Activated CD4-positive, alpha-beta T cell treated with anti-CD3 and anti-CD28 coated beads for 48 hours (primary cell): ENCODE measurements at regions not wholly inside any gene's neighbourhood (a gene's known extent, or its start where the extent isn't known, plus 50 kb on each side); places are given as distances from the start of the nearest gene placed in this dataset.

ENCODE experiments used
- DNase-seq: peaks from one replicate; pipeline ENCODE4 v3.0.0-alpha.2; 2020

- DNase-seq = peak; percentile 74
Observed at GRCh38 chr16:85556456-85557082, 56.6 kb upstream of the GSE1 start.

DNA sequence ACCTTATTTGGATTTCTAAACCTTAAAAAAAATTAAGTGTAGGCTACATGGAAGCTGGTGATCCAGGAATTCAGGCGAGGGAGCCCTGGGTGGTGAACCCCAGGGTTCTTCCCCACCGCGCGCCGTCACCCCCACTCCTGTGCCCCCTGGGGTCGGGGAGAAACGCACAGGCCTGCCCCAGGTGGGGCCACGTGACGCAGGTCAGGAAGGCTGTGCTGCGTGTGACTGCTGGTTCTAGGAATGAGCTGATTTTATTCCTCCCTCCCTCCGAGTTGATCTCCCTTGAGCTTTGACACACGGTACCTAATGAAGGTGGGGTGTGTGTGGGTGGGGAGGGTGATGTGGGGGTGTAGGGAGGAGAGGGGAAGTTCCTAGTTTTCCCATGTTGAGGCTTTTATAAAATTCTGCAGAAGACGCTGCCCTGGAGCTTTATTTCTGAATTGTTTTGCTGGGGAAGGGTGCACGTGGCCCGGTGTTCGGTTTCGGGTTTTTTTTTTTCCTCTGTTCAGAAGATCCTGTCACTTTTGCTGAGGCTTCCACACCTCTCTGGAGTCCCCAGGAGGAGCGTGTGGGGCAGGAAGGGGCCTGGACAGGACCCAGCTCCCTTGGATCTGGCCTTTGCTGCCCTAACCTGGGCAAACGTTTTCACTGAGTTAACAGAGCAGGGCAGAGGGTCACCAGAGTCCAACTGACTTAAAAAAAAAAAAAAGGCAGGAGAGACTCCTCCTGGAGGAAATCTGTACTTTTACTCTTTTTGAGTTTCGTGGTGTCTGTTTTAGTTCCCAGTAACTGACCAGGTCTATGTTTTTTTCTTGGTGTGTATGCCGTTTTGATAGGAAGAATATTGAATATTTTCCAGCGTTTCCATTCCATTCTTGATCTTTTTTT lies 55.8 kb upstream of the GSE1 start:
- DNase-seq = peak; percentile 60

DNA sequence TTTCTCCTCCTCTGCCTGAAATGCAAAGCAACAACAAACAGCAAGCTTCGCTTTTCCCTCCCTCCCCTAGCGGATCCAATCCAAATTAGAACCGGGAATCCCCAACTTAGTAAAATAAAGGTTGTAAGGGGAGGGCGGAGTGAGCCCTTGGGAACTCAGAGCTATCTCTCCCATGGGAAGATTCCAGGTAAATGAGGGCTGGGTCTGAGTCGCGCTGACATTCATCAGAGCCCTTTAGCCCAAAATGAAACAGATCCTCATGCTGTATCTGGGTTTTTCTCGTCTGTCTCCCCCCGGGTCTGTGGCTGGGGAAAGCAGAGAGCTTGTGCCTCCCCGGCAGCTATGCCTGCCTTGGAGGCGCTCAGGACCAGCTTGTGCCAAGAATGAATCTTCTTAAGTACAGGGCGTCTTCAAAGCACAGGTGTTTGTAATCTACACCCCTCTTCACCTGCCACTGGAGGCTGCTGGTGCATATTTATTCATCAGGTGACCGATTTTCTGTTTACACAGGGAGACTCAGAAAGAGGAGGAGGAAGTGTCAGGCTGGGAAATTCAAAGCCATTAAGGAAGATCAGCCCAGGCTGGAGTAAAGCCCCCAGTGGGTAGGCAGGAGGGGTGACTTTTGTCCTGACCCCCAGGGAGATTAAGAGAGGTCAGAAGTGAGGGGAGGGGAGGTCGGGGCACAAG lies 55.0 kb upstream of the GSE1 start:
- no peak for DNase-seq

GRCh38 chr16:85560932-85561247 lies 52.2 kb upstream of the GSE1 start:
- no peak for DNase-seq

GRCh38 chr16:85561248-85562092 lies 51.7 kb upstream of the GSE1 start:
- DNase-seq = no peak

DNA sequence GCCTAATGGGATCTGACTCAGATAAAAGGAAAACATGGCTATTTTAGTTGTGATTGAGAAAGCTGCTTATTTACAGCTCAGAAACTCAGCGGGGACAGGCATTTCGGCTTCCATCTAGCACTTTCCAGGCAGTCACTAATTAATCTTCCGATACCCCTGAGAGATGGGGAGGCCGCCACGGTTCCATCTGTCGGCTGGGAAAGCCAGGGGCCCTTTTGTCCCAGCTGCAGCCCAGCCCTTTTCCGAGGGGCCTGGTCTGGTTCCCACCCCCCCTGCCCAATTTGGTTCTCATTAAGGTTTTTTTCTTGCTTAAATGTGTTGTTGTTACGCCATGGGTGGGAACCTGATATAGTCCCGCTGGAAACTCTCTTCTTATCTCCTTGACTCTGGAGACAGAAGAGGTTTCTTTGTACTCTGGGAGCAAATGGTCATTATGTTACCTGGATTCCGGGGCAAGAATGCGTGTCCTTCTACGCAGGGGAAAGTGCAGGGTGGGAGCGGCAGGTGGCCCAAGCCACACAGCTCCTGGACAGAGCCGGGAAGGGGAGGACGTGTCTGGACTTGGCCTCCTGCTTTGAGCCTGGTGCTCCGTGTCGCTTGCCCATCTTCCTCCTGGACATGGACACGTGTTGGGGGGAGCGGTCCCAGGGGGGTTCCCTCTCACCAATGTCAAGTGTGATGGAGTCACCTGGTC lies 50.9 kb upstream of the GSE1 start:
- DNase-seq = no peak

- DNase-seq = no peak
Observed at GRCh38 chr16:85563034-85563433, 50.1 kb upstream of the GSE1 start.
